Astrocyte (in vitro differentiated cells and primary cell): ENCODE measurements at regions not wholly inside any gene's neighbourhood (a gene's known extent, or its start where the extent isn't known, plus 50 kb on each side); places are given as distances from the start of the nearest gene placed in this dataset.

ENCODE experiments used
- EZH2 ChIP-seq: IDR thresholded peaks from 2 replicates; pipeline ENCODE4 v1.6.1; 2012; ENCODE audit warnings: mild to moderate bottlenecking, low read length, inconsistent platforms; ENCODE audit not compliant: insufficient read depth
- TF ChIP-seq, protein P1 (sequence below): IDR thresholded peaks from 2 replicates; pipeline ENCODE4 v1.5.1; 2011; ENCODE audit warnings: low read depth, mild to moderate bottlenecking, inconsistent platforms, low read length, moderate library complexity; ENCODE audit not compliant: insufficient read depth

DNA sequence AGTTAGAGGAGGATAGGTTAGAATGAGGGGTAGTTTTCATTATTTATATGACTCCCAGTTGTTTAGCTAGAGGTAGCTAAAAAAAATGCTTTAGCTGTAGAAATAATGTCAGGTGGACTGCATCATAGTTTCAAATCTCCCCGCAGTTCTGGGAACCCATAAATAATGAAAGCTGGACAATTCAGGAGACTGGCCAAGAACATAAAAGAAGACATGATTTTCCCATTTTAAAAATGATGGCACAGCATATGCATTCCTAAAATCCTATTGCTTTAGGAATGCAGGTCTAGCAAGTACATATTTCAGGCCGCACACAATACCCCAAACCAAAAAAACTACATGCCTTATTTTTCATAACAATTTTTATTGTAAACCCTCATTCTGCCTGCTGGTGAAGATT, 143.3 kb downstream of the CTH start:
- TF ChIP-seq, protein P1, sequence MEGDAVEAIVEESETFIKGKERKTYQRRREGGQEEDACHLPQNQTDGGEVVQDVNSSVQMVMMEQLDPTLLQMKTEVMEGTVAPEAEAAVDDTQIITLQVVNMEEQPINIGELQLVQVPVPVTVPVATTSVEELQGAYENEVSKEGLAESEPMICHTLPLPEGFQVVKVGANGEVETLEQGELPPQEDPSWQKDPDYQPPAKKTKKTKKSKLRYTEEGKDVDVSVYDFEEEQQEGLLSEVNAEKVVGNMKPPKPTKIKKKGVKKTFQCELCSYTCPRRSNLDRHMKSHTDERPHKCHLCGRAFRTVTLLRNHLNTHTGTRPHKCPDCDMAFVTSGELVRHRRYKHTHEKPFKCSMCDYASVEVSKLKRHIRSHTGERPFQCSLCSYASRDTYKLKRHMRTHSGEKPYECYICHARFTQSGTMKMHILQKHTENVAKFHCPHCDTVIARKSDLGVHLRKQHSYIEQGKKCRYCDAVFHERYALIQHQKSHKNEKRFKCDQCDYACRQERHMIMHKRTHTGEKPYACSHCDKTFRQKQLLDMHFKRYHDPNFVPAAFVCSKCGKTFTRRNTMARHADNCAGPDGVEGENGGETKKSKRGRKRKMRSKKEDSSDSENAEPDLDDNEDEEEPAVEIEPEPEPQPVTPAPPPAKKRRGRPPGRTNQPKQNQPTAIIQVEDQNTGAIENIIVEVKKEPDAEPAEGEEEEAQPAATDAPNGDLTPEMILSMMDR: no peak
- TF ChIP-seq EZH2: no peak
